Fibroblast of the aortic adventitia (primary cell): ENCODE measurements at regions not wholly inside any gene's neighbourhood (a gene's known extent, or its start where the extent isn't known, plus 50 kb on each side); places are given as distances from the start of the nearest gene placed in this dataset.

ENCODE experiments used
- DNase-seq: peaks from one replicate; pipeline ENCODE4 v3.0.0-alpha.2; 2010; ENCODE audit warnings: low read depth
- H3K4me3 ChIP-seq: 2 replicates; pipeline ENCODE4 v1.5.1; 2011; ENCODE audit warnings: low read depth, mild to moderate bottlenecking, control low read depth, low read length, moderate library complexity
- TF ChIP-seq, protein P1 (sequence below): IDR thresholded peaks from 2 replicates; pipeline ENCODE4 v1.5.1; 2011; ENCODE audit warnings: mild to moderate bottlenecking, low read length, control low read depth, inconsistent platforms; ENCODE audit not compliant: insufficient read depth

DNA sequence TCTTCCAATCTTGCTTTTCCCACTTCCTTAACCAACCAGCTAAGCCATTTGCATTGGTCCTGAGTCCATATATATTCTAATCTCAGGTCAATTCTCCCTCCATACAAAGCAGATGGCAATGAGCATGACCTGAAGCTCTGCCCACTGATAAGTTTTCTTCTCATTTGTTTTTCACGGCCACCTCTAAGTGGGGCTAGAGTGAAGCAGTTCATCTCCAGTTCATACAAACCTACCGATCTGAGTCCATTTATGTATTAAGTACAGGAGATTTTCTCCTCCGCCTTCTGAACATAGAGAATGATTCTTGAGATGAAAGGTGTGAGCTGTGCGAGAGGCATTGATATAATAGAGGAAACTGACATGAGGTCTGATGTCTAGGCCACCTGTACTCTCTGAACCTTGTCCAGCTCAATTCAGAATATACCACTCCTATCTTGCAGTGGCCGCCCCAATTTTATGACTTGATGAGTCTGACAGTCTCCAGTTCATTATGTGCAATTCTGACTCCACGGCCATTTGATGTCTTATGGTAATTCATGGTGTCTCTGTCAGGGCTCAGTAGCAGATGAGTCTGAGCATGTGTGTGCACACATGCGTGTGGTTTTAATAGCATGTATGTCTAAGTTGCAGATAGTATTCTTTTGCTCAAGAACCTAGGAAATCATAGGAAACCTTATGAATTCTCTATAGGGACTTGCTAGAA lies 329.8 kb downstream of the PMP22 start:
- no peak for DNase-seq
- H3K4me3 ChIP-seq, result no peak overlapping the region
- TF ChIP-seq, protein P1, sequence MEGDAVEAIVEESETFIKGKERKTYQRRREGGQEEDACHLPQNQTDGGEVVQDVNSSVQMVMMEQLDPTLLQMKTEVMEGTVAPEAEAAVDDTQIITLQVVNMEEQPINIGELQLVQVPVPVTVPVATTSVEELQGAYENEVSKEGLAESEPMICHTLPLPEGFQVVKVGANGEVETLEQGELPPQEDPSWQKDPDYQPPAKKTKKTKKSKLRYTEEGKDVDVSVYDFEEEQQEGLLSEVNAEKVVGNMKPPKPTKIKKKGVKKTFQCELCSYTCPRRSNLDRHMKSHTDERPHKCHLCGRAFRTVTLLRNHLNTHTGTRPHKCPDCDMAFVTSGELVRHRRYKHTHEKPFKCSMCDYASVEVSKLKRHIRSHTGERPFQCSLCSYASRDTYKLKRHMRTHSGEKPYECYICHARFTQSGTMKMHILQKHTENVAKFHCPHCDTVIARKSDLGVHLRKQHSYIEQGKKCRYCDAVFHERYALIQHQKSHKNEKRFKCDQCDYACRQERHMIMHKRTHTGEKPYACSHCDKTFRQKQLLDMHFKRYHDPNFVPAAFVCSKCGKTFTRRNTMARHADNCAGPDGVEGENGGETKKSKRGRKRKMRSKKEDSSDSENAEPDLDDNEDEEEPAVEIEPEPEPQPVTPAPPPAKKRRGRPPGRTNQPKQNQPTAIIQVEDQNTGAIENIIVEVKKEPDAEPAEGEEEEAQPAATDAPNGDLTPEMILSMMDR, result no peak

DNA sequence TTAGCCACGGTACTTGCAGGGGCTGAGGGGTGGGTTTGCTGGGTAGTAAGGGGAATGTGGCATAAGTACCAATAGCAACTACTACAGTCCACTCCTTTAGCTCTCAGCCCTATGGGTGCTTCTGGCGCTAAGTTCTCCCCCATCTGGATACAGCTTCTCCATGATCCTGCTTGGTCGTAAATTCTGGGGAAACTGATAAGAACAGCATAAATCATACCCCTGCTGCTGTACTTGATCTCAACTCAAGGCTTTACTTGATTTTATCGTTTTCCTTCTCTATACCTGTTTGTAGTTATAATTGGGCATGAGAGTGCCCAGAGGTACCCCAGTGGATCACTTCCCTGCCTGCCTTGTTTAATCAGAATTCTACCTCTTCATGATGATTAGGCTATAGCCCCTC lies 331.4 kb downstream of the PMP22 start:
- no peak for DNase-seq
- no peak overlapping the region for H3K4me3 ChIP-seq
- TF ChIP-seq, protein P1, result no peak

DNA sequence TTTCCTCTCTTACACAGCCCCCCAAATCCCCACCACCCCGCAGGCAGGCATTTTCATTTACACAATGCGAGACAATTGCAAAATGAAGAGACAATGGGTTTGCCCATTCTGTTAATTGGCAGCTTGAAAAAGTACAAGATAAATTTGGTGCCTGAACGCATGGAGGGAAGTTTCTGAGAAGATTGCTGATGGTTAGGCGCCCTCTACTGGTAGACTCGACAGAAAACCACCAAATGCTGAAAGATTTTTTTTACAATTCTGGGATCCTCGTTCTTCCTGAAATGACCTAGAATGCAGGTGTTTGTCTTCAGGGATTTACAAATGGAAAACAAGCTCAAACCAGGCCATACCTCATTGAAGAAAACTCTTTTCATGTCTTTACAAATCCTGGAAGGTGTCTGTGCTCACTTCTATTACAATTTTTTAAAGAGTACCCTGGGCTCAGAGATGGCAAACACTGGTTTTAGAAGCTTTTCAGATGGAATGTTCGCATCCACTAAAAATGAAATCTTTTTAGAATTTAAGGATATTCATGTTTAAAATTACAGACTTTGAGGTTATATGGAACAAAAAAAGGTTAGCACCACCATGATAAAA lies 338.5 kb downstream of the PMP22 start:
- peak; percentile 84 for DNase-seq
- no peak overlapping the region for H3K4me3 ChIP-seq
- TF ChIP-seq, protein P1, result peak; percentile 78

DNA sequence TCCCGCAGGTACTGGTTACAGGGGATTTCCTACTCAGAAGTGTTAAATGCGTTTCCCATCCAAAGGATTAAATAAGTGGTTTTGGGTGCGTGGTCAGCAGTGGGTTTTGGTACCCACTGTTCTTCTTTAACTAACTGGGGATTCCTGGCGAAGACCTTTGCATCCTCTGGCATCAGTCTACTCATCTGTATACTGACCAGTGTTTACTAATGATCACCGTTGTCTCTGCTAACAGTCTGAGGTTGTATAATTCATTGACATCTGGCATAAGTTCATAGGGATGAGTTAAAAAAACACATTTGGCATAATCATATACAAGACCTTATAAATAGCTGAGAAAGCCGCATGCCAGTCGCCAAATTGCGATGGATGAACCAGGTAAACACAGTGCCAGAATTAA lies 339.1 kb downstream of the PMP22 start:
- no peak overlapping the region for H3K4me3 ChIP-seq
- TF ChIP-seq, protein P1, result no peak
- DNase-seq, result no peak

DNA sequence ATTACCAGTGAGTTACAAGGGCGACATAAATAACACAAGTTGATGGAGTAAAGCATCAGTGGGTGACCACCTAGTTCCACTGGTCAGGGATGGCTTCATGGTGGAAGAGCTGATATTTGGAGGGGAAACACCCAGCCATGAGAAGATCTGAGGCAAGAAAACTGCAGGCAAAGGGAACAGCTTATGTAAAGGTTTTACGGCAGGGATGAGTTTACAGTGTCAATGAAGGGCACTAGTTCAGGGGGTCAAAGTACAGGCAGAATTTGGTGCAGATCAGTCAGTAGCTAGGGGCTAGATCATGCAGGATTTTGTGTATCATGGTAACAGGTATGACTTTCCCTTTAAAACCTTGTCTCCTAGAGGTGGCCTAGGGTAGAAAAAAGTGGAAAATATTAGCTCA lies 339.6 kb downstream of the PMP22 start:
- H3K4me3 ChIP-seq, result no peak overlapping the region
- TF ChIP-seq, protein P1, result no peak
- DNase-seq, result no peak

DNA sequence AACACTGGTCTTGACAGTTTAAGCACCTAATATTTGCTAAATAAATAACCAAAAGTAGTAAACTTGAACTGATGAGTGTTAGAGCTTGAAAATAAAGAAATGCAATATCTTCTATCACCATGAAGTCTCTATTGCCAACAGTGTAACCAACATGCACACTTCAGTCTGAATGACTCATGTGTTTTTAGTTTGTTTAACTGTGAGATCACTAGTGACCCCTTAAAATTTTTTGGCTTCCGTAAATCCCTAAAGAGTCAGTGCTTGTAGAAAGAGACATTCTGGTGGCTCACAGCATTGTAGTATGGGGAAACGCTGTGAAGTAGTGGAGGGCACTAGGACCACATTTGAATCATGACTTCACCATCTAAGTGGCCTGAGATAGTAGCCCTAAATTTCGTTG lies 341.1 kb downstream of the PMP22 start:
- TF ChIP-seq, protein P1, result no peak
- H3K4me3 ChIP-seq, result no peak overlapping the region
- no peak for DNase-seq
